Activated B cell treated with CpG ODN at 0.5 μM for 24 hours (primary cell): ENCODE measurements at regions not wholly inside any gene's neighbourhood (a gene's known extent, or its start where the extent isn't known, plus 50 kb on each side); places are given as distances from the start of the nearest gene placed in this dataset.
"Not testable (repeated sequence)": the region's sequence is repeated elsewhere in the genome, so short reads cannot be mapped to it uniquely, and the experiment has no call there.

ENCODE experiments used
- ATAC-seq: fragments of 200-7000 bp; cut with Tn5 transposase; one replicate; pipeline ENCODE4 v1.10.0; 2021; ENCODE audit warnings: low read depth, mild to moderate bottlenecking, moderate library complexity
- CTCF ChIA-PET: fragments of 350-600 bp; sonication (Branson Sonifier 250); formaldehyde crosslinking; loops from one replicate; lab custom pipeline; 2021; ENCODE audit warnings: antibody characterized with exemption; lab: Charles Lee
- POLR2A ChIA-PET: fragments of 350-600 bp; sonication (Branson Sonifier 250); formaldehyde crosslinking; loops from one replicate; lab custom pipeline; 2021; ENCODE audit warnings: antibody characterized with exemption; lab: Charles Lee
- DNase-seq: peaks from one replicate; pipeline ENCODE4 v3.0.0; 2022
- H3K27ac Mint-ChIP-seq: one replicate; pipeline ENCODE4 v1.8.0; 2020; ENCODE audit warnings: mixed read lengths
- H3K27me3 Mint-ChIP-seq: one replicate; pipeline ENCODE4 v1.8.0; 2021; ENCODE audit warnings: mixed read lengths
- H3K36me3 Mint-ChIP-seq: one replicate; pipeline ENCODE4 v1.8.0; 2021; ENCODE audit warnings: low read depth, mixed read lengths
- H3K4me1 Mint-ChIP-seq: one replicate; pipeline ENCODE4 v1.8.0; 2021; ENCODE audit warnings: mixed read lengths
- H3K4me3 Mint-ChIP-seq: one replicate; pipeline ENCODE4 v1.8.0; 2020; ENCODE audit warnings: mild to moderate bottlenecking, mixed read lengths
- H3K9me3 Mint-ChIP-seq: one replicate; pipeline ENCODE4 v1.8.0; 2020; ENCODE audit warnings: mixed read lengths
- intact Hi-C: fragments of 100-400 bp; cut with micrococcal nuclease; formaldehyde crosslinking; loops from one replicate; pipeline ENCODE4 v1.15.1; 2024

DNA sequence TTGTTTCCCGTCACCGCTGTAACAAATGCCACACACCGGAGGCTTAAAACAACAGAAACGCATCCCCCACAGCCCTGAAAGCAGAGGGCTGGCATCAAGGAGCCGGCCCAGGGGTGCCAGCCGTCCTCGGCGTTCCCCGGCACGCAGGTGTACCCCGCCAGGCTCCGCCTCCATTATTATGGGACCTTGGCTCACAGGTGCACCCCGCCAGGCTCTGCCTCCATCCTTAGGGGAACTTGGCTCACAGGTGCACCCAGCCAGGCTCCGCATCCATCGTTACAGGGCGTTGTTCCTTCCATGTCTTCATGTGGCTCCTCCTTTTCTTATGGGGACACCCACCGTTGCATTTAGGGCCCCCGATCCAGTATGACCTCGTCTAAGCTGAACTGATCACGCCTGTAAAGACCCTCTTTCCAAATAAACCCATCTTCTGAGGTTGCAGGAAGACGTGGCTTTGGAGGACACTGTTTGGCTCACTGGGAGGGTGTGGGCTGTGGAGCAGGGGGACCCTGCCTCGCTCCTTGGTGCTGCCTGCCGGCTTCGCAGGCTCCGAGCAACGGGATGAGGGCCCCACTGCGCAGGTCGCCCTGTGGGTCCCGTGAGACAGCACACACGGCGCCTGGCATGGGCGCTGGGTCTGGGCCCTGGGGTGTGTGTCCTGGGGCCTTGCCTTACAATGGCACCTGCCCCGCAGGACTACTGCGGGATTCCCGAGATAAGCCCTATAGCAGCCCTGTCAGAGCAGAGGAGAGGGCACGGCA, 154.9 kb upstream of the ZNF469 start:
- POLR2A ChIA-PET, DNase-seq, H3K4me1 Mint-ChIP-seq, H3K27me3 Mint-ChIP-seq, intact Hi-C loops, ATAC-seq, H3K4me3 Mint-ChIP-seq, CTCF ChIA-PET, H3K27ac Mint-ChIP-seq, H3K36me3 Mint-ChIP-seq, H3K9me3 Mint-ChIP-seq: not testable (repeated sequence)

DNA sequence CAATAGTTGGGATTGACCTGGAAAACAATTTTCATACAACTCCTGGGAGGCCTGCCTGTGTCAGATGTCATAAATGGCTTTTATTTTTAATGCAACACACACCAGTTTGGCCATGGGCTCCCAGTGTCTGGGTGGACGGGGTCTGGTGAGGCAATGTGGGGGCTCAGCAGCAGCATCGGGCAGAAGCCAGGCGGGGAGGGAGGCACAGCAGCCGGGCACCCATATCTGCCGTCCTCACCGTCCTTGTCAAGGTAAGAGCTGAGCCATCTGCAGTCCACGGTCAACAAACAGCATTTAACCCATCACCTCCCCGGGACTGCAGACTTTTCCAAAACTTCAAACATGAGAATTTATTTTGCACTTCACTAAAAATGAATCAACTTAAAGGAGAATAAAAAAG, 154.0 kb upstream of the ZNF469 start:
- H3K4me1 Mint-ChIP-seq, intact Hi-C loops, CTCF ChIA-PET, H3K9me3 Mint-ChIP-seq, H3K4me3 Mint-ChIP-seq, ATAC-seq, H3K36me3 Mint-ChIP-seq, H3K27ac Mint-ChIP-seq, H3K27me3 Mint-ChIP-seq, POLR2A ChIA-PET, DNase-seq: not testable (repeated sequence)

DNA sequence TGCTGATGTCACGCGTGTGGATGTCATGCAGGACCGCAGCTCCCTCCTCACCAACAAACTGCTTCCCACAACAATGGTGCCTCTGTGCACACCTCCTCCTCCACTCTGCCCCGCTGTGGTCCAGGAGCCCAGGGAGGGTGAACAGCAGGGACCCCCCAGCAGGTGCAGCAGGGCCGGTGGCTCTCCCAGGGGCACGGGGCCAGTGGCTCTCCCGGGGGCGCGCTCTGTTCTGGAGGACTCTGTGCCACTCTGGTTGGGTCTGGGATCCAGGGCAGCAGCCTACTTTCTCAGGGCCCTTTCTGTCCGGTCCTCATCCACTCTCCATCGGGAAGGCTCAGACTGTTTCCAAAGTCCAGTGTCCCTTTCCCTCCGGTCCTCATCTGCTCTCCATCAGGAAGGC, 153.0 kb upstream of the ZNF469 start:
- H3K27me3 Mint-ChIP-seq, H3K4me1 Mint-ChIP-seq, POLR2A ChIA-PET, intact Hi-C loops, H3K4me3 Mint-ChIP-seq, DNase-seq, CTCF ChIA-PET, H3K9me3 Mint-ChIP-seq, H3K36me3 Mint-ChIP-seq, ATAC-seq, H3K27ac Mint-ChIP-seq: not testable (repeated sequence)

DNA sequence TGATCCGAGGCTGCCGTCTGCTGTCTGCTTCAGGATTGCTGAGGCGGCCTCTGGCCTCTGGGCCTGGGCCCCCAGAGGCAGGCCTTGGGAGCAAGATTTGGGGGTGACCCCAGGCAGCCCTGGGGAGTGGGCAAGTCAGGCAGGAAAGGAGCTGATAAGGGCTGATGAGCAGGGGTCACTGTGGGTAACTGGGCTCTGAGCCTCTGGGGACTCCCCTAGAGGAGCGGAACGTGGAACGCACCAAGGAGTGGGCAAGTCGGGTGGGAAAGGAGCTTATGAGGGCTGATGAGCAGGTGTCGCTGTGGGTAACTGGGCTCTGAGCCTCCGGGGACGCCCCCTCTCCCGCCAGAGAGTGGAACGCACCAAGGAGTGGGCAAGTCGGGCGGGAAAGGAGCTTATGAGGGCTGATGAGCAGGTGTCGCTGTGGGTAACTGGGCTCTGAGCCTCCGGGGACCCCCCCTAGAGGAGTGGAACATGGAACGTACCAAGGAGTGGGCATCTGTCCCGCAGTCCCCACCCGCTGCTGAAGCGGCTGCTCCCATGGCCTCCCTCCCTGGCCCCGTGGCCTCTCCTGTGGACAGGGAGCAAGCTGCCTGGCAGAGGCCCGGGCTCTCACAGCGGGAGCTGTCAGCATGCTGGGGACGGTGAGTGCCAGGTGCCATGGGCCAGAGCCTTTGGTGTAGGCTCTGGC, 152.3 kb upstream of the ZNF469 start:
- intact Hi-C loops, POLR2A ChIA-PET: not testable (repeated sequence)

DNA sequence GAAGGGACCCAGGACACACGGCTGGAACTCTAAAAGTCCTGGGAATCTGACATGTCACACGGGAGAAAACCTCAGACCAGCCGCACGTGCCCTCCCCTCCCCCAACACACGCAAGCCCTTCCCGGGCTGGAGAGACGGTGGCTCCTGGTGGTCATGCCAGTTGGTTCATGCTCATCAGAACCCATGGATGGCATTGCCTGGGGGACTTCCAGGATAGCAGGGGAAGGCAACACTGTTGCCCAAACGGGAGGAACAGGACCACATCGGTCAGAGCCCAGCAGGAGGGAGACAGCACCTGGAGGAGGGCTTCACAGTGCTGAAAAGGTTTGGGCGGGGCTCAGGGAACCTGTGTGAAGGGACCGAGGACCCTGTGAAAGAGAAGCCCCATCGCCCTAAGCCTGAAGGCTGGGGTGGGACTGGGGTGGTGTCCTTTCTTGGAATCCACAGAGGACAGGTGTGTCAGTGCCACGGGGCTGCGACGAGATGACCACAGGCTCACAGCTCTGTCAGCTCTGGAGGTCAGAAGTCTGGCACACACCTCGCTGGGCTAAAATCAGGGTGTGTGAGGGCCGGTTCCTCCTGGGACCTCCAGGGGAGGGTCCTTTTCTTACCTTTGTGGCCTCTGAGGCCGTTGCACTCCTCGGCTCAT, 151.7 kb upstream of the ZNF469 start:
- H3K4me1 Mint-ChIP-seq, H3K4me3 Mint-ChIP-seq, ATAC-seq, H3K9me3 Mint-ChIP-seq, H3K27ac Mint-ChIP-seq, intact Hi-C loops, CTCF ChIA-PET, POLR2A ChIA-PET, H3K36me3 Mint-ChIP-seq, H3K27me3 Mint-ChIP-seq, DNase-seq: not testable (repeated sequence)

More for the DNA sequence above, 152.3 kb upstream of the ZNF469 start:
- H3K27me3 Mint-ChIP-seq, H3K27ac Mint-ChIP-seq, H3K36me3 Mint-ChIP-seq, H3K9me3 Mint-ChIP-seq, H3K4me1 Mint-ChIP-seq, H3K4me3 Mint-ChIP-seq, ATAC-seq, CTCF ChIA-PET, DNase-seq: not testable (repeated sequence)

DNA sequence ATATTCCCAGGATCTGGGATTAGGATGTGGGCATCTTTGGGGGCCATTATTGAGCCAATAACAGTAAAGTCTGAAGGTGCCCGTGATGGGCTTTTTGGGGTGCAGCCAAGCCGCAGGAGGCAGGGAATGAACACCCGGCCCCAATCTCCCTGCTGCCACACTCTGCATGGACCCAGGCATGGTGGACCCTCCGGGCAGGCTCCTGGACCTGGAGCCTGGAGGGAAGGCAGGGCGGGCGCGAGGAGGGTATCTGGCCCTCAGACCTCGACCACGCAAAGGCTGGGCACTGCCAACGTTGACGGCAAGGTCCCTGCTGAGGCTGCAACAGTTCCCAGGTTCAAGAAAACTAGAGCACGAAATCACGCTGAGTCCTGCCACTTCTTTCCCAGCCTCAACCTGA, 150.9 kb upstream of the ZNF469 start:
- H3K4me3 Mint-ChIP-seq, ATAC-seq: not testable (repeated sequence)

DNA sequence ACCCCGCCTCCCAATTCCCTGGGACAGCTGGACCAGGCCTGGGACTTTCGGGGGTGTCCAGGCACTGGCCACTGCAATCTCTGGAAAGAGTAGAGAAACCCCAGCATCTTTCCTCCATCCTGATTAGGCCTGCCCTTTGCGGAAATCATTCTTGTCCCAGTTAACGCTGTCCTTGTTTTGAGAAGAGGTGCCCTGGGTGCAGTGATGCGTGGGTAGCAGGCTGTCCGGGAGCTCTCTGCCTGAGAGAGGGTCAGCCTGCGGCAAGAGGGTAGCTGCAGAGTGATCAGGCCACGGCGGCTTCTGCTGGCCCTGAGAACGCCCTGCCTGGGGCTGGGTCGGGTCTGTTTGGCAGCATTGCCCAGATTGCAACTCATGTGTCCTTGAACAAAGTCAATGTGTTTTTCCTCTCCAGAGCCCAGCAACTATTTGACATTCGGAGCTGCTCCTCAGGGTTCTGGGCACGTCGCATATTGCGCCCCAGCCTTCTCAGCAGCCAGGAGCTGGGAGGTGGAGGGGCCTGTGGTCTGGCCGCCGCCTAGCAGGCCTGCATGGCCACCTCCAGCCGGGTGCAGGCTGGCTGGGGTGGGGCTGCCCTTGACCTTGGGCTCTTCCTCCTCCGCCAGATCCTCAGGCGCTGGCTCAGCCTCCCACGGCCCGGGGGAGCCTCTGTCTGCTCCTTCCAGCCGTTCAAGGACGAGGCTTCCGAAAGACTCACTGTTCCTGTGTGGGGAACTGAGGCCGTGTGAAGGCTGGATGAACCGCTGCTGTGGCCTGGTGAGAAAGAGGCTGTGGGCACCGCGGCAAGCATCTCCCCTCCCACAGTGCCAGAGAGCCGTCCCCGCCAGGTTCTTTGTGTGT, 150.1 kb upstream of the ZNF469 start:
- POLR2A ChIA-PET, intact Hi-C loops, H3K9me3 Mint-ChIP-seq, H3K27ac Mint-ChIP-seq, H3K36me3 Mint-ChIP-seq, ATAC-seq, H3K27me3 Mint-ChIP-seq, DNase-seq, H3K4me3 Mint-ChIP-seq, CTCF ChIA-PET, H3K4me1 Mint-ChIP-seq: not testable (repeated sequence)

More for the DNA sequence above, 150.9 kb upstream of the ZNF469 start:
- H3K27me3 Mint-ChIP-seq, intact Hi-C loops, H3K36me3 Mint-ChIP-seq, H3K4me1 Mint-ChIP-seq, H3K9me3 Mint-ChIP-seq, CTCF ChIA-PET, POLR2A ChIA-PET, H3K27ac Mint-ChIP-seq, DNase-seq: not testable (repeated sequence)

DNA sequence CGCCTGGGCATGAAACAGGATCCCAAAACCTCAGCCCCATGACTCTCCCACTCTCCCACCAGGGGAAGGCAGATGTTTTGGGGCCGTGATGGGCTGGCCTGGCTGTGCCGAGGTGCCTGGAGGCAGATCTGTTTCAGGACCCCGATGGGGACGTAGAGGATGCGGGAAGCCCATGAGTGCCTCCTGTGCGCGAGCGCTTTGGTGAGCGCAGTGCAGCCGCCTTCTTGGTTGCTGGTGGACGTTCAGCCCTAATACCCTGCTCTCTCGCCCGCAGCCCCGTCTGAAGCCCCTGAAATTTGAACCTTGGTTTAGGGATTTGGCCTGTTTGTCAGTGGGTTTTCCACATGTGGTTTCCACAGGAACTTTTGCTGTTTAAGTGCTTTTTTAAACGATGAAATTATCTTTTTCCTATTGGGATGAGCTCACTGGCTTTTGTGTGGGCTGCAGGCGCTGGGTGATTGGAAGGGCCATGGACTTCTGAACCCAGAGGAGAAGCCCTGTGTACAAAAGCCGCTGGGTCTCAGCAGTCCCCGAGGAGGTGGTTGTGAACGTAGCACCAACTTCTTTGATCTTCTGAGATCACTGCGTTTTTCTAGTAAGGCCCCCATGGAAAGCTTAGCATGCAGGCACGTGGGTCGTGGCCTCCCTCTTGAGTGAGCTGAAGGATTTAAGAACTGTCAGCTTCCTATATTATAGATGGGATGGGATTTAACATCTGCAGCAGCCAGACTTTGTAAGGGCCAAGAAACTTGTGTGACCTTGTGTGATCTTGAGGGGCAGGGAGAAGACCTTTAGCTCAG, 148.9 kb upstream of the ZNF469 start:
- DNase-seq, H3K36me3 Mint-ChIP-seq, H3K9me3 Mint-ChIP-seq, H3K4me3 Mint-ChIP-seq, ATAC-seq, intact Hi-C loops, POLR2A ChIA-PET, H3K27ac Mint-ChIP-seq, H3K4me1 Mint-ChIP-seq, CTCF ChIA-PET: not testable (repeated sequence)
- H3K27me3 Mint-ChIP-seq: peaks cover 14% of the 10 kb centered on the region

DNA sequence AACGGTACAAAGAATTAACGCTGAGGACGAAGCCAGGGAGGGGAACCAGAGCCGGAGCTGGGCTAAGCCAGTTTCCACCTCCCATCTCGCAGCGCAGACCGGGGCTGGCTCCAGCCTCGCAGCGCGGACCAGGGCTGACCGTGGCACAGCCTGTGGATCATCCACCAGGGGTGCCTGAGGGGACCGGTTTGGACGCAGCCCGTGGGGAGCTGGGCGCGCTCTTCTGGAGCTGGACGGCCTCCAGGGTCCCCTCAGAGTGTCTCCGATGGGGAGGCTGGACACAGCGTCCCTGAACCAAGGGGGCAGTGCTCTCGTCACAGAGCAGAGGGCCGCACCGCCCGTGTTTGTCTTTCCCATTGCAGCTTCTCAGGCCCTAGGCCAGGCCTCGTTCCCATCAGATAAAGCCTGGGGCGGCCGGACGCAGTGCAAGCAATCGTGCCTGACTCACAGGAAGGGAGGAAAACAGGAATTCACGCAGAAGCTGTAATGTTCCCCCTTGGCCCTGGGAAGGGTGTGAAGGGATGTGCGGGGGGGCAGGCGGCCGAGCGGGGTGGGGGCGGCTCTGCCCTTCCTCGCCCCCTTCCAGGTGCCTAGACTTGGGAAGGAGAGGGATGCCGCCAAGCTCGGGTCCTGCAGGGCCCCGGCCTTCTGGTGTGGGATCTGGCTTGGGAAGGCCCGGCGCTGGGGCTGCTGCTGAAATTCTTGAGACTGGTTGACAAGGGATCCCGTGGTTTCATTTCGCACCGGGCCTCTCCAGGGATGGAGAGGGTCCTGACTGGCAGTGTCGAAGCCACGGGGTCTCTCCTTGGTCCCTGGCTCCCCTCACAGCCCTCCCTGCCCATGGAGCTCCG, 148.1 kb upstream of the ZNF469 start:
- ATAC-seq, DNase-seq, H3K4me1 Mint-ChIP-seq, H3K4me3 Mint-ChIP-seq, H3K36me3 Mint-ChIP-seq, intact Hi-C loops, POLR2A ChIA-PET, H3K27ac Mint-ChIP-seq, CTCF ChIA-PET, H3K9me3 Mint-ChIP-seq: not testable (repeated sequence)
- peaks cover 14% of the 10 kb centered on the region for H3K27me3 Mint-ChIP-seq

DNA sequence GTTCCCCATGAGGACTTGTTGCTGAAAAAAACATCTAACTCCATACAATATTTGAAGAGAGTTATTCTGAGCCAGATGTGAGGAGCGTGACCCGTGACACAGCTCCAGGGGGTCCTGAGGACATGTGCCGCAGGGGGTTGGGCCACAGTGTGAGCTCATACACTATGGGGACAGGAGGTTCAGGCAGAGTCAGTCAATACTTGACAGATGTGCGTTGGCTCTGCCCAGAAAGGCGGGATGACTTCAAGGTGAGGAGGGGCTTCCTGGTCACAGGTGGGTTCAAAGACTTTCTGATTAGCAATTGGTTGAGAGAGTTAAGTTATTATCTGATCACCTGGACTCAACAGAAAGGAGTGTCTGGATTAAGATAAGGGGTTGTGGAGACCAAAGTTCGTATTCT, 147.1 kb upstream of the ZNF469 start:
- POLR2A ChIA-PET, H3K4me1 Mint-ChIP-seq, ATAC-seq, H3K4me3 Mint-ChIP-seq, CTCF ChIA-PET, intact Hi-C loops, H3K36me3 Mint-ChIP-seq, H3K27ac Mint-ChIP-seq, DNase-seq, H3K9me3 Mint-ChIP-seq: not testable (repeated sequence)
- H3K27me3 Mint-ChIP-seq: peaks cover 17% of the 10 kb centered on the region
